ENCODE measurements at regions not wholly inside any gene's neighbourhood (a gene's known extent, or its start where the extent isn't known, plus 50 kb on each side); places are given as distances from the start of the nearest gene placed in this dataset.

DNA sequence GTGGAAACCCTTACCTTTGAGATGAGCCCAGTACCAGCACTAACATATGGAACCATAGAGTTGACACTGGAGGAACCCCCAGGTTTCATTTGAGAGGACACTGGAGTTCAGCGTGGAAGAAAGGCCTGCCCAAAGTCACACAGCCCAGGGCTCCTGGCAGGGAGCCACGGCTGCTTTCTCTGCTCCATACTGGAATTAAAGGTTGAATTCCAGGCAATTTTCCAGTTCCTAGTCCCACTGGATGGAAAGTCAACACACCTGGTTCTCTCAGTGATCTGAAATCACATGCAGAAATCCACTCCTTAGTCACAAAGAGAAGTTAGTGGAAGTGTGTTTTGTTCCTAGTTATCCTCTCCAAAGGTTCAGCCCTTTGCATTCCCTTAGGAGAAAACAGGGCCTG lies 336.1 kb upstream of the SKOR2 start:
- H3K9me3 Mint-ChIP-seq: peaks cover 15% of the 10 kb centered on the region
- H3K27me3 Mint-ChIP-seq (ENCODE audit: insufficient read depth): peaks cover 4% of the 10 kb centered on the region; the same call in 1 of the 2 replicates
- DNase-seq: no peak
- H3K4me1 Mint-ChIP-seq (ENCODE audit: low read depth): no peaks in the 10 kb centered on the region
- TF ChIP-seq, protein P1, sequence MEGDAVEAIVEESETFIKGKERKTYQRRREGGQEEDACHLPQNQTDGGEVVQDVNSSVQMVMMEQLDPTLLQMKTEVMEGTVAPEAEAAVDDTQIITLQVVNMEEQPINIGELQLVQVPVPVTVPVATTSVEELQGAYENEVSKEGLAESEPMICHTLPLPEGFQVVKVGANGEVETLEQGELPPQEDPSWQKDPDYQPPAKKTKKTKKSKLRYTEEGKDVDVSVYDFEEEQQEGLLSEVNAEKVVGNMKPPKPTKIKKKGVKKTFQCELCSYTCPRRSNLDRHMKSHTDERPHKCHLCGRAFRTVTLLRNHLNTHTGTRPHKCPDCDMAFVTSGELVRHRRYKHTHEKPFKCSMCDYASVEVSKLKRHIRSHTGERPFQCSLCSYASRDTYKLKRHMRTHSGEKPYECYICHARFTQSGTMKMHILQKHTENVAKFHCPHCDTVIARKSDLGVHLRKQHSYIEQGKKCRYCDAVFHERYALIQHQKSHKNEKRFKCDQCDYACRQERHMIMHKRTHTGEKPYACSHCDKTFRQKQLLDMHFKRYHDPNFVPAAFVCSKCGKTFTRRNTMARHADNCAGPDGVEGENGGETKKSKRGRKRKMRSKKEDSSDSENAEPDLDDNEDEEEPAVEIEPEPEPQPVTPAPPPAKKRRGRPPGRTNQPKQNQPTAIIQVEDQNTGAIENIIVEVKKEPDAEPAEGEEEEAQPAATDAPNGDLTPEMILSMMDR (IDR thresholded peaks at IDR 0.05): no peak
- H3K27ac Mint-ChIP-seq: no peak overlapping the region
- no peaks in the 10 kb centered on the region for H3K36me3 Mint-ChIP-seq (ENCODE audit: low read depth)
- H3K4me3 Mint-ChIP-seq: no peak overlapping the region

- peaks cover 9% of the 10 kb centered on the region for H3K9me3 Mint-ChIP-seq
- H3K4me3 Mint-ChIP-seq: no peak overlapping the region
- TF ChIP-seq, protein P1 (IDR thresholded peaks at IDR 0.05): no peak
- H3K36me3 Mint-ChIP-seq (ENCODE audit: low read depth): no peaks in the 10 kb centered on the region
- DNase-seq: no peak
- H3K4me1 Mint-ChIP-seq (ENCODE audit: low read depth): no peaks in the 10 kb centered on the region
- H3K27me3 Mint-ChIP-seq (ENCODE audit: insufficient read depth): peaks cover 4% of the 10 kb centered on the region; the same call in 1 of the 2 replicates
- no peak overlapping the region for H3K27ac Mint-ChIP-seq
These were observed 335.1 kb upstream of the SKOR2 start for GRCh38 chr18:47586418-47587070.

GRCh38 chr18:47585914-47586313 lies 334.5 kb upstream of the SKOR2 start:
- H3K36me3 Mint-ChIP-seq (ENCODE audit: low read depth): no peaks in the 10 kb centered on the region
- no peak for DNase-seq
- TF ChIP-seq, protein P1 (IDR thresholded peaks at IDR 0.05): no peak
- peaks cover 3% of the 10 kb centered on the region; the same call in 1 of the 2 replicates for H3K27me3 Mint-ChIP-seq (ENCODE audit: insufficient read depth)
- H3K27ac Mint-ChIP-seq: no peak overlapping the region
- H3K9me3 Mint-ChIP-seq: peaks cover 7% of the 10 kb centered on the region
- no peak overlapping the region for H3K4me3 Mint-ChIP-seq
- H3K4me1 Mint-ChIP-seq (ENCODE audit: low read depth): no peaks in the 10 kb centered on the region

GRCh38 chr18:47585136-47585535 lies 333.7 kb upstream of the SKOR2 start:
- DNase-seq: no peak
- no peaks in the 10 kb centered on the region for H3K4me1 Mint-ChIP-seq (ENCODE audit: low read depth)
- H3K27ac Mint-ChIP-seq: no peak overlapping the region
- no peaks in the 10 kb centered on the region for H3K36me3 Mint-ChIP-seq (ENCODE audit: low read depth)
- H3K9me3 Mint-ChIP-seq: peaks cover 14% of the 10 kb centered on the region
- TF ChIP-seq, protein P1 (IDR thresholded peaks at IDR 0.05): no peak
- H3K27me3 Mint-ChIP-seq (ENCODE audit: insufficient read depth): peaks cover 10% of the 10 kb centered on the region; the same call in 1 of the 2 replicates
- H3K4me3 Mint-ChIP-seq: no peak overlapping the region

- H3K4me1 Mint-ChIP-seq (ENCODE audit: low read depth): no peaks in the 10 kb centered on the region
These were observed 330.6 kb upstream of the SKOR2 start for GRCh38 chr18:47582093-47582492.

More at GRCh38 chr18:47582093-47582492, 330.6 kb upstream of the SKOR2 start:
- Mint-ChIP-seq H3K27ac (no peak overlapping the region), H3K36me3 (ENCODE audit: low read depth) (no peaks in the 10 kb centered on the region), H3K27me3 (ENCODE audit: insufficient read depth) (peaks cover 7% of the 10 kb centered on the region; the same call in 1 of the 2 replicates), H3K9me3 (peaks cover 27% of the 10 kb centered on the region), H3K4me3 (no peak overlapping the region)
- TF ChIP-seq, protein P1 (IDR thresholded peaks at IDR 0.05): no peak
- DNase-seq: no peak

Measured in HFFc6 (cell line).